H1 (cell line): ENCODE measurements at regions not wholly inside any gene's neighbourhood (a gene's known extent, or its start where the extent isn't known, plus 50 kb on each side); places are given as distances from the start of the nearest gene placed in this dataset.

Experiments
- CTCF ChIA-PET: fragments of 300-600 bp; sonication (Branson Sonifier 250); formaldehyde crosslinking; loops from one replicate; lab custom pipeline; 2021; ENCODE audit not compliant: partially characterized antibody; lab: Charles Lee
- POLR2A ChIA-PET: fragments of 300-600 bp; sonication (Branson Sonifier 250); formaldehyde crosslinking; loops from one replicate; lab custom pipeline; 2021; ENCODE audit warnings: inconsistent platforms; ENCODE audit not compliant: partially characterized antibody; lab: Charles Lee
- DNase-seq, 2 experiments: peaks; one replicate each; pipeline versions ENCODE4 v3.0.0 to v3.0.0-alpha.2; 2010 to 2022; ENCODE audit warnings: low spot score in 2 of 2, low read depth in 1 of 2, mixed read lengths in 1 of 2
- FAIRE-seq: peaks from 2 replicates; lab custom pipeline; 2011; peaks lifted over from hg19 to GRCh38; lab: Jason Lieb, UNC
- H2AFZ ChIP-seq: 2 replicates; pipeline ENCODE4 v1.8.1; 2012; ENCODE audit warnings: low read length, inconsistent platforms
- H2AK5ac ChIP-seq: 2 replicates; pipeline ENCODE4 v1.6.1; 2013; ENCODE audit warnings: low read depth, low read length
- H2BK120ac ChIP-seq: replicated peaks from 2 replicates; pipeline ENCODE3; 2013; ENCODE audit warnings: low read depth, low read length, inconsistent platforms
- H2BK12ac ChIP-seq: 2 replicates; pipeline ENCODE4 v1.6.1; 2013; ENCODE audit warnings: low read depth, low read length
- H2BK15ac ChIP-seq: 2 replicates; pipeline ENCODE4 v1.6.1; 2013; ENCODE audit warnings: low read length
- H2BK20ac ChIP-seq: 2 replicates; pipeline ENCODE4 v1.6.1; 2013; ENCODE audit warnings: low read length
- H2BK5ac ChIP-seq: 2 replicates; pipeline ENCODE4 v1.6.1; 2013; ENCODE audit warnings: low read depth, low read length
- H3K14ac ChIP-seq: 2 replicates; pipeline ENCODE4 v1.6.1; 2013; ENCODE audit warnings: inconsistent platforms; ENCODE audit not compliant: insufficient read length
- H3K18ac ChIP-seq: 2 replicates; pipeline ENCODE4 v1.6.1; 2013; ENCODE audit warnings: low read length; ENCODE audit errors: extremely low read depth
- H3K23ac ChIP-seq: 2 replicates; pipeline ENCODE4 v1.6.1; 2013; ENCODE audit warnings: inconsistent platforms; ENCODE audit not compliant: insufficient read length
- H3K23me2 ChIP-seq: 2 replicates; pipeline ENCODE4 v1.6.1; 2013; ENCODE audit warnings: low read depth, low read length
- H3K27ac ChIP-seq: 2 replicates; pipeline ENCODE4 v1.6.1; 2011; ENCODE audit warnings: low read depth, low read length, inconsistent platforms
- H3K27me3 ChIP-seq, 4 experiments: replicated peaks in 1 of 4; 1 replicate in 1 of 4; 2 replicates in 3 of 4; pipeline versions ENCODE4 v1.6.1 to v1.8.1; 2011 to 2013; ENCODE audit warnings: low read length in 3 of 4, mild to moderate bottlenecking in 3 of 4, inconsistent platforms in 2 of 4, mixed read lengths in 2 of 4, moderate library complexity in 1 of 4; ENCODE audit not compliant: control insufficient read depth in 3 of 4, insufficient read depth in 3 of 4; ENCODE audit errors: extremely low read depth in 1 of 4
- H3K36me3 ChIP-seq, 4 experiments: 2 replicates each; pipeline versions ENCODE4 v1.6.1 to v1.8.1; 2011 to 2013; ENCODE audit warnings: mild to moderate bottlenecking in 4 of 4, low read length in 3 of 4, moderate library complexity in 2 of 4, control low read depth in 1 of 4, inconsistent platforms in 1 of 4; ENCODE audit not compliant: insufficient read depth in 4 of 4, control insufficient read depth in 2 of 4
- H3K4ac ChIP-seq: replicated peaks from 2 replicates; pipeline ENCODE3; 2013; ENCODE audit warnings: low read length, low read depth, mixed read lengths, inconsistent platforms; ENCODE audit not compliant: insufficient read length
- H3K4me1 ChIP-seq, 4 experiments: replicated peaks in 1 of 4; 1 replicate in 1 of 4; 2 replicates in 3 of 4; pipeline versions ENCODE4 v1.6.1 to v1.8.1; 2011 to 2013; ENCODE audit warnings: low read length in 3 of 4, inconsistent platforms in 2 of 4, mixed read lengths in 1 of 4; ENCODE audit not compliant: insufficient read depth in 4 of 4, control insufficient read depth in 3 of 4
- H3K4me2 ChIP-seq, 2 experiments: 2 replicates each; pipeline versions ENCODE4 v1.6.1 to v1.8.1; 2011 to 2013; ENCODE audit warnings: low read depth in 2 of 2, low read length in 2 of 2, control low read depth in 1 of 2, inconsistent platforms in 1 of 2, mild to moderate bottlenecking in 1 of 2; ENCODE audit not compliant: insufficient read depth in 1 of 2
- H3K4me3 ChIP-seq, 4 experiments: fragments of 200-600, 300-600 bp in 1 of 4; sonication (generic), shearing (Covaris generic), sonication (Bioruptor Twin) in 1 of 4; 2 replicates each; pipeline versions ENCODE4 v1.5.1 to v1.8.1; 2011 to 2016; ENCODE audit warnings: low read length in 4 of 4, low read depth in 3 of 4, control low read depth in 2 of 4, inconsistent platforms in 2 of 4, mild to moderate bottlenecking in 2 of 4, mixed read lengths in 1 of 4, moderate library complexity in 1 of 4; ENCODE audit not compliant: insufficient read depth in 2 of 4; ENCODE audit errors: extremely low read depth in 1 of 4
- H3K56ac ChIP-seq: replicated peaks from 2 replicates; pipeline ENCODE3; 2013; ENCODE audit warnings: low read depth, mild to moderate bottlenecking, mixed read lengths, low read length, inconsistent platforms; ENCODE audit not compliant: insufficient read length
- H3K79me1 ChIP-seq: 2 replicates; pipeline ENCODE4 v1.6.1; 2013; ENCODE audit warnings: low read depth, low read length, control low read depth
- H3K79me2 ChIP-seq, 2 experiments: 2 replicates each; pipeline versions ENCODE4 v1.6.1 to v1.8.1; 2012 to 2013; ENCODE audit warnings: low read length in 2 of 2, mild to moderate bottlenecking in 2 of 2, inconsistent platforms in 1 of 2; ENCODE audit not compliant: insufficient read depth in 2 of 2, control insufficient read depth in 1 of 2
- H3K9ac ChIP-seq, 4 experiments: replicated peaks in 1 of 4; 1 replicate in 1 of 4; 2 replicates in 3 of 4; pipeline versions ENCODE4 v1.6.1 to v1.8.1; 2011 to 2013; ENCODE audit warnings: low read depth in 3 of 4, low read length in 3 of 4, control low read depth in 2 of 4, mild to moderate bottlenecking in 2 of 4, moderate library complexity in 2 of 4, inconsistent platforms in 1 of 4; ENCODE audit errors: extremely low read depth in 1 of 4
- H3K9me3 ChIP-seq, 2 experiments: 2 replicates each; pipeline versions ENCODE4 v1.6.1 to v1.8.1; 2012 to 2013; ENCODE audit warnings: mild to moderate bottlenecking in 2 of 2, moderate library complexity in 2 of 2, control low read depth in 1 of 2, inconsistent platforms in 1 of 2, low read depth in 1 of 2, low read length in 1 of 2, mixed read lengths in 1 of 2; ENCODE audit not compliant: insufficient read depth in 2 of 2
- H4K20me1 ChIP-seq, 2 experiments: replicated peaks in 1 of 2; 2 replicates each; pipeline versions ENCODE3 to v1.8.1; 2011 to 2013; ENCODE audit warnings: inconsistent platforms in 2 of 2, low read length in 2 of 2, mild to moderate bottlenecking in 1 of 2; ENCODE audit not compliant: insufficient read depth in 2 of 2, control insufficient read depth in 1 of 2
- H4K5ac ChIP-seq: 2 replicates; pipeline ENCODE4 v1.6.1; 2013; ENCODE audit warnings: low read length, low read depth, mixed read lengths, inconsistent platforms; ENCODE audit not compliant: insufficient read length
- H4K8ac ChIP-seq: 2 replicates; pipeline ENCODE4 v1.8.0; 2013; ENCODE audit warnings: mild to moderate bottlenecking, moderate library complexity, low read length, inconsistent platforms; ENCODE audit not compliant: insufficient read depth; ENCODE audit errors: extremely low read depth
- H4K91ac ChIP-seq: replicated peaks from 2 replicates; pipeline ENCODE3; 2013; ENCODE audit warnings: low read length, mixed read lengths, inconsistent platforms; ENCODE audit not compliant: insufficient read length
- ATF3 ChIP-seq: IDR thresholded peaks from 2 replicates; pipeline ENCODE4 v1.6.1; 2011; ENCODE audit warnings: low read depth, mild to moderate bottlenecking, low read length; ENCODE audit not compliant: insufficient read depth
- CBX8 ChIP-seq: fragments of 300-800, 300-1000 bp; sonication (generic); IDR thresholded peaks from 2 replicates; pipeline ENCODE4 v1.7.1; 2016; ENCODE audit warnings: low read depth, low read length, borderline replicate concordance
- CREB1 ChIP-seq: IDR thresholded peaks from 2 replicates; pipeline ENCODE4 v1.6.1; 2012; ENCODE audit warnings: inconsistent platforms
- EZH2 ChIP-seq: fragments of 200-600 bp; sonication (generic); IDR thresholded peaks from 2 replicates; pipeline ENCODE4 v1.7.1; 2012; ENCODE audit warnings: low read depth, mild to moderate bottlenecking, moderate library complexity, low read length, inconsistent platforms; ENCODE audit not compliant: severe bottlenecking
- GABPA ChIP-seq: IDR thresholded peaks from 2 replicates; pipeline ENCODE4 v1.6.1; 2011; ENCODE audit warnings: mild to moderate bottlenecking, low read length, moderate library complexity, borderline replicate concordance; ENCODE audit not compliant: insufficient read depth
- SP2 ChIP-seq: IDR thresholded peaks from 2 replicates; pipeline ENCODE4 v1.6.1; 2012; ENCODE audit warnings: mild to moderate bottlenecking, low read length, inconsistent platforms
- TAF1 ChIP-seq: IDR thresholded peaks from 2 replicates; pipeline ENCODE4 v1.6.1; 2011; ENCODE audit warnings: mild to moderate bottlenecking, low read depth, low read length
- TEAD4 ChIP-seq: IDR thresholded peaks from 2 replicates; pipeline ENCODE4 v1.6.1; 2012; ENCODE audit warnings: low read depth, low read length, inconsistent platforms, mixed read lengths
- YY1 ChIP-seq: IDR thresholded peaks from 2 replicates; pipeline ENCODE4 v1.6.1; 2011; ENCODE audit warnings: low read depth, mild to moderate bottlenecking, low read length
- WGBS, 2 experiments: shearing (Covaris generic) in 1 of 2; methylation state at CpG; one replicate each; pipeline versions ENCODE4 v1.1.6 to v1.1.7; 2013 to 2015; ENCODE audit warnings: low lambda C conversion rate in 2 of 2, mixed read lengths in 2 of 2, inconsistent platforms in 1 of 2, low coverage in 1 of 2, missing lambda C conversion rate in 1 of 2; ENCODE audit not compliant: insufficient replicate concordance in 2 of 2, insufficient coverage in 1 of 2, insufficient read length in 1 of 2; ENCODE audit errors: extremely low coverage in 1 of 2, missing lambda C conversion rate in 1 of 2; 5-methylcytosine and 5-hydroxymethylcytosine counted together

- no peak overlapping the region for H2BK20ac ChIP-seq
- H4K20me1 ChIP-seq: no peaks in the 10 kb centered on the region
- H3K9me3 ChIP-seq: no peaks in the 10 kb centered on the region
- H3K23me2 ChIP-seq: no peaks in the 10 kb centered on the region
- 89% methylated on average over 3 of the region's 3 CpGs; no CpG with 5 or more reads in 1 of the 2 experiments for WGBS, 2 experiments
- no peak overlapping the region for H2AK5ac ChIP-seq
- ChIA-PET CTCF (no interaction called here), POLR2A (no interaction called here)
- no peaks in the 10 kb centered on the region for H3K79me1 ChIP-seq
- FAIRE-seq (no peak), DNase-seq (no peak)
- no peak overlapping the region for H4K5ac ChIP-seq
- H3K36me3 ChIP-seq: no peaks in the 10 kb centered on the region
- H3K27me3 ChIP-seq: no peaks in the 10 kb centered on the region
- no peak overlapping the region for H3K56ac ChIP-seq
- H3K4me1 ChIP-seq: no peaks in the 10 kb centered on the region
- no peak overlapping the region for H3K9ac ChIP-seq
- H3K27ac ChIP-seq: no peak overlapping the region
- no peak overlapping the region for H2BK5ac ChIP-seq
- H2BK15ac ChIP-seq: no peak overlapping the region
- H2BK12ac ChIP-seq: no peak overlapping the region
- no peak overlapping the region for H4K91ac ChIP-seq
- H3K23ac ChIP-seq: no peak overlapping the region
- no peaks in the 10 kb centered on the region for H3K79me2 ChIP-seq
- H2AFZ ChIP-seq: no peak overlapping the region
- H4K8ac ChIP-seq: no peak overlapping the region
- no peak overlapping the region for H3K14ac ChIP-seq
- H2BK120ac ChIP-seq: no peak overlapping the region
- no peak overlapping the region for H3K18ac ChIP-seq
- no peak overlapping the region for H3K4ac ChIP-seq
- H3K4me3 ChIP-seq: no peak overlapping the region
- no peak overlapping the region for H3K4me2 ChIP-seq
- no peak for TF ChIP-seq TEAD4
- TF ChIP-seq CBX8: no peak
- no peak for TF ChIP-seq YY1
- no peak for TF ChIP-seq EZH2
- no peak for TF ChIP-seq GABPA
- TF ChIP-seq ATF3: no peak
- no peak for TF ChIP-seq CREB1
- no peak for TF ChIP-seq TAF1
- TF ChIP-seq SP2: no peak
These were observed 73.1 kb downstream of the ATXN7L3B start for GRCh38 chr12:74610711-74611110.
